Tibial nerve (tissue), 3 donors: ENCODE measurements at regions not wholly inside any gene's neighbourhood (a gene's known extent, or its start where the extent isn't known, plus 50 kb on each side); places are given as distances from the start of the nearest gene placed in this dataset.

Experiments used
- POLR2A ChIP-seq, 2 donors: fragments of 450-650 bp; IDR thresholded peaks; one replicate each; pipeline ENCODE4 v1.6.1; 2017; ENCODE audit warnings: antibody characterized with exemption in 2 of 2, mild to moderate bottlenecking in 2 of 2, moderate library complexity in 2 of 2
- TF ChIP-seq, protein P1 (sequence below), 5 experiments: fragments of 200-600 bp in 3 of 5; fragments of 450-650 bp in 2 of 5; sonication (generic) in 3 of 5; IDR thresholded peaks; one replicate each; pipeline ENCODE4 v1.5.1; 2016 to 2019; ENCODE audit warnings: antibody characterized with exemption in 5 of 5, mild to moderate bottlenecking in 3 of 5, moderate library complexity in 2 of 5

DNA sequence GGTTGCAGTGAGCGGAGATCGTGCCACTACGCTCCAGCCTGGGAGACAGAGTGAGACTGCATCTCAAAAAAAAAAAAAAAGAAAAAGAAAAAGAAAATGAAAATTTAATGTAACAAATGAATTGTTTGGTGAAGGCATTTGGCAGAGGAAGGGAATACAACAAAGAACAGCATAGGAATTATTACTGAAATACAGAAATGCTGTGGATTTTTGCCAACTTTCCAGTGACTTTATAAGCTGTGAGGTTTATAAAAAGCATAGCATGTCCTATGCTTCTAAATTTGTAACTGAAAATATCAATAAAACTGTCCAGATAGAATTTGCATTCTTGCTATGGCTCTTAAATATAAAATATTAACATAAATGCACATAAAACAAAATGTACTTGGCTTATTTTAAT is 112.9 kb upstream of the IRS2 start:
- TF ChIP-seq, protein P1, sequence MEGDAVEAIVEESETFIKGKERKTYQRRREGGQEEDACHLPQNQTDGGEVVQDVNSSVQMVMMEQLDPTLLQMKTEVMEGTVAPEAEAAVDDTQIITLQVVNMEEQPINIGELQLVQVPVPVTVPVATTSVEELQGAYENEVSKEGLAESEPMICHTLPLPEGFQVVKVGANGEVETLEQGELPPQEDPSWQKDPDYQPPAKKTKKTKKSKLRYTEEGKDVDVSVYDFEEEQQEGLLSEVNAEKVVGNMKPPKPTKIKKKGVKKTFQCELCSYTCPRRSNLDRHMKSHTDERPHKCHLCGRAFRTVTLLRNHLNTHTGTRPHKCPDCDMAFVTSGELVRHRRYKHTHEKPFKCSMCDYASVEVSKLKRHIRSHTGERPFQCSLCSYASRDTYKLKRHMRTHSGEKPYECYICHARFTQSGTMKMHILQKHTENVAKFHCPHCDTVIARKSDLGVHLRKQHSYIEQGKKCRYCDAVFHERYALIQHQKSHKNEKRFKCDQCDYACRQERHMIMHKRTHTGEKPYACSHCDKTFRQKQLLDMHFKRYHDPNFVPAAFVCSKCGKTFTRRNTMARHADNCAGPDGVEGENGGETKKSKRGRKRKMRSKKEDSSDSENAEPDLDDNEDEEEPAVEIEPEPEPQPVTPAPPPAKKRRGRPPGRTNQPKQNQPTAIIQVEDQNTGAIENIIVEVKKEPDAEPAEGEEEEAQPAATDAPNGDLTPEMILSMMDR (IDR thresholded peaks at IDR 0.05) = no peak
- no peak for TF ChIP-seq POLR2A (IDR thresholded peaks at IDR 0.05)
